NCI-H345 treated with DMSO at 0.1 percent for 48 hours (cell line): ENCODE measurements at regions not wholly inside any gene's neighbourhood (a gene's known extent, or its start where the extent isn't known, plus 50 kb on each side); places are given as distances from the start of the nearest gene placed in this dataset.
"Not testable (repeated sequence)": the region's sequence is repeated elsewhere in the genome, so short reads cannot be mapped to it uniquely, and the experiment has no call there.

Experiments used
- DNase-seq: peaks from one replicate; lab custom pipeline; 2025; ENCODE audit not compliant: unreplicated experiment; lab: John Stamatoyannopoulos, UW

- DNase-seq = no peak
These were observed 460.7 kb upstream of the CTSO start for GRCh38 chr4:156414406-156414805.

GRCh38 chr4:156413239-156414135, 459.8 kb upstream of the CTSO start:
- no peak for DNase-seq

- DNase-seq = no peak
These were observed 457.9 kb upstream of the CTSO start for GRCh38 chr4:156411531-156411930.

- no peak for DNase-seq
These were observed 455.1 kb upstream of the CTSO start for GRCh38 chr4:156408749-156409148.

GRCh38 chr4:156401371-156401770, 447.7 kb upstream of the CTSO start:
- DNase-seq = no peak

- no peak for DNase-seq
These were observed 442.9 kb upstream of the CTSO start for GRCh38 chr4:156396534-156396933.

GRCh38 chr4:156391325-156391653, 437.6 kb upstream of the CTSO start:
- no peak for DNase-seq

- no peak for DNase-seq
These were observed 437.1 kb upstream of the CTSO start for GRCh38 chr4:156390599-156391324.

- DNase-seq = no peak
These were observed 435.2 kb upstream of the CTSO start for GRCh38 chr4:156388826-156389225.

- no peak for DNase-seq
These were observed 424.5 kb upstream of the CTSO start for GRCh38 chr4:156378033-156378665.

- DNase-seq = no peak
These were observed 423.5 kb upstream of the CTSO start for GRCh38 chr4:156377036-156377710.

- no peak for DNase-seq
These were observed 421.2 kb upstream of the CTSO start for GRCh38 chr4:156374894-156375293.

GRCh38 chr4:156374069-156374468, 420.4 kb upstream of the CTSO start:
- DNase-seq = no peak

GRCh38 chr4:156367502-156367901, 413.8 kb upstream of the CTSO start:
- not testable (repeated sequence) for DNase-seq

- no peak for DNase-seq
These were observed 408.9 kb upstream of the CTSO start for GRCh38 chr4:156362581-156362980.

GRCh38 chr4:156347412-156348075, 393.9 kb upstream of the CTSO start:
- no peak for DNase-seq

- DNase-seq = no peak
These were observed 393.3 kb upstream of the CTSO start for GRCh38 chr4:156346959-156347385.

GRCh38 chr4:156344397-156344796, 390.7 kb upstream of the CTSO start:
- no peak for DNase-seq

GRCh38 chr4:156336511-156336910, 382.8 kb upstream of the CTSO start:
- DNase-seq = no peak

- no peak for DNase-seq
These were observed 382.1 kb upstream of the CTSO start for GRCh38 chr4:156335721-156336120.
